GM12891 (cell line): ENCODE measurements at regions not wholly inside any gene's neighbourhood (a gene's known extent, or its start where the extent isn't known, plus 50 kb on each side); places are given as distances from the start of the nearest gene placed in this dataset.

ENCODE experiments used
- POLR2A ChIP-seq: IDR thresholded peaks from 2 replicates; pipeline ENCODE4 v1.6.1; 2011; ENCODE audit warnings: low read depth, low read length, control low read depth
- POLR2AphosphoS5 ChIP-seq: IDR thresholded peaks from 2 replicates; pipeline ENCODE4 v1.6.1; 2011; ENCODE audit warnings: low read depth, low read length, control low read depth
- POU2F2 ChIP-seq: IDR thresholded peaks from 2 replicates; pipeline ENCODE4 v1.6.1; 2011; ENCODE audit warnings: low read depth, mild to moderate bottlenecking, control low read depth, low read length, moderate library complexity
- SPI1 ChIP-seq: IDR thresholded peaks from 2 replicates; pipeline ENCODE4 v1.6.1; 2011; ENCODE audit warnings: low read depth, low read length, control low read depth
- TAF1 ChIP-seq: IDR thresholded peaks from 2 replicates; pipeline ENCODE4 v1.6.1; 2011; ENCODE audit warnings: low read depth, low read length, control low read depth

DNA sequence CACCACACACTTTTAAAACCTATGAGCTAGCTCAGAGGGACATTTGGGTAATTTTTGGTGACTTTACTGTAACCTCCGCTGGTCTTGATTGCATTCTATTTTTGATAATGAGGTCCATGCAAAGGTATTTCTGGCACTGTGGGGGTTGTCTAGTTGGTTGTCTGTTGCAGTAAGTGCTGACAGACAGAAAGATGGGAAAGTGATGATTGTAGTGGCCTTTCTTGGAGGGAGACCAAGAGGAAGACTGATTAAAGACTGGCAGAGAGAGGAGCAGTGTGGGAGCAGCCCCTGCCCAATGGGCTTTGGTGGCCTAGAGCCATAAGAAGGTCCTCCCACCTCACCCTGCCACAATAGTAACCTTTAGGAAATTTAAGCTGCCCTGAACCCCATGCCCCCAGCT is 173.4 kb upstream of the CTBP2 start:
- TF ChIP-seq POLR2AphosphoS5 (no peak), POLR2A (no peak), TAF1 (no peak), SPI1 (no peak), POU2F2 (no peak)
